GM21360 (cell line): ENCODE measurements at regions not wholly inside any gene's neighbourhood (a gene's known extent, or its start where the extent isn't known, plus 50 kb on each side); places are given as distances from the start of the nearest gene placed in this dataset.

Experiments
- ATAC-seq: cut with Tn5 transposase; IDR thresholded peaks from one replicate; pipeline ENCODE4 v1.9.1; 2021; ENCODE audit warnings: mild to moderate bottlenecking, moderate library complexity; ENCODE audit not compliant: unreplicated experiment

- ATAC-seq: no peak
Measured at GRCh38 chr10:43866712-43867111, 218.0 kb upstream of the ZNF32 start.

GRCh38 chr10:43865265-43866135 lies 216.8 kb upstream of the ZNF32 start:
- no peak for ATAC-seq

GRCh38 chr10:43864656-43865055 lies 216.0 kb upstream of the ZNF32 start:
- ATAC-seq: no peak

- ATAC-seq: no peak
Measured at GRCh38 chr10:43863859-43864591, 215.3 kb upstream of the ZNF32 start.

GRCh38 chr10:43863270-43863669 lies 214.6 kb upstream of the ZNF32 start:
- ATAC-seq: no peak

GRCh38 chr10:43862756-43863155 lies 214.1 kb upstream of the ZNF32 start:
- no peak for ATAC-seq

GRCh38 chr10:43861966-43862751 lies 213.5 kb upstream of the ZNF32 start:
- no peak for ATAC-seq

GRCh38 chr10:43859016-43859525 lies 210.4 kb upstream of the ZNF32 start:
- no peak for ATAC-seq

- no peak for ATAC-seq
Measured at GRCh38 chr10:43857931-43858315, 209.2 kb upstream of the ZNF32 start.

GRCh38 chr10:43857206-43857930 lies 208.7 kb upstream of the ZNF32 start:
- no peak for ATAC-seq

GRCh38 chr10:43856299-43856698 lies 207.6 kb upstream of the ZNF32 start:
- ATAC-seq: no peak

GRCh38 chr10:43855667-43856210 lies 207.1 kb upstream of the ZNF32 start:
- ATAC-seq: no peak

GRCh38 chr10:43854007-43854406 lies 205.3 kb upstream of the ZNF32 start:
- ATAC-seq: no peak

GRCh38 chr10:43853369-43853768 lies 204.7 kb upstream of the ZNF32 start:
- ATAC-seq: no peak

- no peak for ATAC-seq
Measured at GRCh38 chr10:43852644-43853214, 204.0 kb upstream of the ZNF32 start.

GRCh38 chr10:43852149-43852548 lies 203.5 kb upstream of the ZNF32 start:
- no peak for ATAC-seq

GRCh38 chr10:43851030-43851429 lies 202.3 kb upstream of the ZNF32 start:
- ATAC-seq: no peak

GRCh38 chr10:43849551-43849950 lies 200.9 kb upstream of the ZNF32 start:
- no peak for ATAC-seq

- ATAC-seq: no peak
Measured at GRCh38 chr10:43846968-43847367, 198.3 kb upstream of the ZNF32 start.

GRCh38 chr10:43846187-43846680 lies 197.6 kb upstream of the ZNF32 start:
- no peak for ATAC-seq
